ENCODE measurements at regions not wholly inside any gene's neighbourhood (a gene's known extent, or its start where the extent isn't known, plus 50 kb on each side); places are given as distances from the start of the nearest gene placed in this dataset.

DNA sequence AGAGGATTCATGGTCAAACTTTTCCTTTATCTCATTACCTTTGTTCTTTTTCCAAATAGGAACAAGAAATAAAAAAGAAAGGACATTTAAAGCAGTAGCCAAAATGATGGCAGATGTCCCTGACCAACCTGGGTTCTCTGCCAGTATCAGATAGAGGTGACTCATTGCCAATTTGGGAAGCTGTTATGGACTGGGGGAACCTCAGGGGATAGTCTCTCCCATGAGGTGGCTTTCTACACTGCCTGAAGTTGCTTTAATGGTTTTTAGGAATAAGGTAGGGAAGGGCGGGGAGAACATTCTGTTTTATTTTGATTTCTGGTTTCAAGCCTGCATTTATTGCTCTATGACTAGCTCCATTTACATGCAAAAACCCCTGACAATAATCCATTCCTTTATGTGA is 457.9 kb upstream of the TPK1 start:
- H3K27ac ChIP-seq (ENCODE audit: control insufficient read depth, insufficient read depth), result no peak overlapping the region
- intact Hi-C loops (cut with micrococcal nuclease; ENCODE audit: unreplicated experiment) (no loop called here), in situ Hi-C loops (cut with MboI) (no loop called here)
- no peaks in the 10 kb centered on the region for H4K20me1 ChIP-seq (ENCODE audit: control insufficient read depth, insufficient read depth)
- no peak overlapping the region for H3K9ac ChIP-seq (ENCODE audit: control insufficient read depth, insufficient read depth, low read length)
- H3K27me3 ChIP-seq (replicated peaks in 1 of 2; ENCODE audit: control insufficient read depth in 2 of 2, insufficient read depth in 2 of 2, low read length in 1 of 2), result no peaks in the 10 kb centered on the region
- no peak overlapping the region for H3K4me3 ChIP-seq
- H2AFZ ChIP-seq (ENCODE audit: control insufficient read depth, low read depth, low read length), result no peak overlapping the region
- H3K4me1 ChIP-seq (ENCODE audit: control insufficient read depth, insufficient read depth, low read length), result no peaks in the 10 kb centered on the region
- no peak for TF ChIP-seq ZNF274 (IDR thresholded peaks at IDR 0.05; ENCODE audit: insufficient read depth, insufficient read length)
- no peak for TF ChIP-seq CREM (IDR thresholded peaks at IDR 0.05; ENCODE audit: low read depth)
- TF ChIP-seq, protein P1, sequence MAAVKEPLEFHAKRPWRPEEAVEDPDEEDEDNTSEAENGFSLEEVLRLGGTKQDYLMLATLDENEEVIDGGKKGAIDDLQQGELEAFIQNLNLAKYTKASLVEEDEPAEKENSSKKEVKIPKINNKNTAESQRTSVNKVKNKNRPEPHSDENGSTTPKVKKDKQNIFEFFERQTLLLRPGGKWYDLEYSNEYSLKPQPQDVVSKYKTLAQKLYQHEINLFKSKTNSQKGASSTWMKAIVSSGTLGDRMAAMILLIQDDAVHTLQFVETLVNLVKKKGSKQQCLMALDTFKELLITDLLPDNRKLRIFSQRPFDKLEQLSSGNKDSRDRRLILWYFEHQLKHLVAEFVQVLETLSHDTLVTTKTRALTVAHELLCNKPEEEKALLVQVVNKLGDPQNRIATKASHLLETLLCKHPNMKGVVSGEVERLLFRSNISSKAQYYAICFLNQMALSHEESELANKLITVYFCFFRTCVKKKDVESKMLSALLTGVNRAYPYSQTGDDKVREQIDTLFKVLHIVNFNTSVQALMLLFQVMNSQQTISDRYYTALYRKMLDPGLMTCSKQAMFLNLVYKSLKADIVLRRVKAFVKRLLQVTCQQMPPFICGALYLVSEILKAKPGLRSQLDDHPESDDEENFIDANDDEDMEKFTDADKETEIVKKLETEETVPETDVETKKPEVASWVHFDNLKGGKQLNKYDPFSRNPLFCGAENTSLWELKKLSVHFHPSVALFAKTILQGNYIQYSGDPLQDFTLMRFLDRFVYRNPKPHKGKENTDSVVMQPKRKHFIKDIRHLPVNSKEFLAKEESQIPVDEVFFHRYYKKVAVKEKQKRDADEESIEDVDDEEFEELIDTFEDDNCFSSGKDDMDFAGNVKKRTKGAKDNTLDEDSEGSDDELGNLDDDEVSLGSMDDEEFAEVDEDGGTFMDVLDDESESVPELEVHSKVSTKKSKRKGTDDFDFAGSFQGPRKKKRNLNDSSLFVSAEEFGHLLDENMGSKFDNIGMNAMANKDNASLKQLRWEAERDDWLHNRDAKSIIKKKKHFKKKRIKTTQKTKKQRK (IDR thresholded peaks at IDR 0.05; ENCODE audit: low read depth, low read length), result no peak
- TF ChIP-seq, protein P2, sequence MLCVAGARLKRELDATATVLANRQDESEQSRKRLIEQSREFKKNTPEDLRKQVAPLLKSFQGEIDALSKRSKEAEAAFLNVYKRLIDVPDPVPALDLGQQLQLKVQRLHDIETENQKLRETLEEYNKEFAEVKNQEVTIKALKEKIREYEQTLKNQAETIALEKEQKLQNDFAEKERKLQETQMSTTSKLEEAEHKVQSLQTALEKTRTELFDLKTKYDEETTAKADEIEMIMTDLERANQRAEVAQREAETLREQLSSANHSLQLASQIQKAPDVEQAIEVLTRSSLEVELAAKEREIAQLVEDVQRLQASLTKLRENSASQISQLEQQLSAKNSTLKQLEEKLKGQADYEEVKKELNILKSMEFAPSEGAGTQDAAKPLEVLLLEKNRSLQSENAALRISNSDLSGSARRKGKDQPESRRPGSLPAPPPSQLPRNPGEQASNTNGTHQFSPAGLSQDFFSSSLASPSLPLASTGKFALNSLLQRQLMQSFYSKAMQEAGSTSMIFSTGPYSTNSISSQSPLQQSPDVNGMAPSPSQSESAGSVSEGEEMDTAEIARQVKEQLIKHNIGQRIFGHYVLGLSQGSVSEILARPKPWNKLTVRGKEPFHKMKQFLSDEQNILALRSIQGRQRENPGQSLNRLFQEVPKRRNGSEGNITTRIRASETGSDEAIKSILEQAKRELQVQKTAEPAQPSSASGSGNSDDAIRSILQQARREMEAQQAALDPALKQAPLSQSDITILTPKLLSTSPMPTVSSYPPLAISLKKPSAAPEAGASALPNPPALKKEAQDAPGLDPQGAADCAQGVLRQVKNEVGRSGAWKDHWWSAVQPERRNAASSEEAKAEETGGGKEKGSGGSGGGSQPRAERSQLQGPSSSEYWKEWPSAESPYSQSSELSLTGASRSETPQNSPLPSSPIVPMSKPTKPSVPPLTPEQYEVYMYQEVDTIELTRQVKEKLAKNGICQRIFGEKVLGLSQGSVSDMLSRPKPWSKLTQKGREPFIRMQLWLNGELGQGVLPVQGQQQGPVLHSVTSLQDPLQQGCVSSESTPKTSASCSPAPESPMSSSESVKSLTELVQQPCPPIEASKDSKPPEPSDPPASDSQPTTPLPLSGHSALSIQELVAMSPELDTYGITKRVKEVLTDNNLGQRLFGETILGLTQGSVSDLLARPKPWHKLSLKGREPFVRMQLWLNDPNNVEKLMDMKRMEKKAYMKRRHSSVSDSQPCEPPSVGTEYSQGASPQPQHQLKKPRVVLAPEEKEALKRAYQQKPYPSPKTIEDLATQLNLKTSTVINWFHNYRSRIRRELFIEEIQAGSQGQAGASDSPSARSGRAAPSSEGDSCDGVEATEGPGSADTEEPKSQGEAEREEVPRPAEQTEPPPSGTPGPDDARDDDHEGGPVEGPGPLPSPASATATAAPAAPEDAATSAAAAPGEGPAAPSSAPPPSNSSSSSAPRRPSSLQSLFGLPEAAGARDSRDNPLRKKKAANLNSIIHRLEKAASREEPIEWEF (IDR thresholded peaks at IDR 0.05; ENCODE audit: insufficient replicate concordance, low read depth, low read length), result no peak
- TF ChIP-seq JUNB (IDR thresholded peaks at IDR 0.05), result no peak
- TF ChIP-seq IKZF2 (IDR thresholded peaks at IDR 0.05), result no peak
- no peak for TF ChIP-seq POLR2AphosphoS5 (IDR thresholded peaks at IDR 0.05; ENCODE audit: low read length)
- TF ChIP-seq BMI1 (IDR thresholded peaks at IDR 0.05; ENCODE audit: borderline replicate concordance), result no peak
- BruUV-seq (replicated peaks), result no TSS peak
- H3K79me2 ChIP-seq (ENCODE audit: control insufficient read depth, insufficient read depth, low read length), result no peaks in the 10 kb centered on the region
- H3K4me2 ChIP-seq (ENCODE audit: control insufficient read depth, insufficient read depth), result no peak overlapping the region
- ATAC-seq (no peak), FAIRE-seq (no peak), DNase-seq (ENCODE audit: low read depth, low spot score) (no peak)
- ChIA-PET RAD21 (ENCODE audit: unreplicated experiment) (no interaction called here), POLR2A (no interaction called here), SMC1A (ENCODE audit: uncharacterized antibody, unreplicated experiment) (interaction anchor here (1.0 kb wide), 1 partner anchor 47 kb away, joined by 3 read pairs; no protein-coding TSS in a partner anchor), CTCF (no interaction called here)
- H3K36me3 ChIP-seq (ENCODE audit: control insufficient read depth in 2 of 2, insufficient read depth in 2 of 2, low read length in 1 of 2), result no peaks in the 10 kb centered on the region
- 0% methylated on average over 1 of the region's 1 CpG for WGBS (ENCODE audit: insufficient coverage, insufficient replicate concordance, low lambda C conversion rate, missing lambda C conversion rate)
- H3K9me3 ChIP-seq (replicated peaks; ENCODE audit: control insufficient read depth, insufficient read depth, low read length), result no peaks in the 10 kb centered on the region
